GM18870 (cell line): ENCODE measurements at regions not wholly inside any gene's neighbourhood (a gene's known extent, or its start where the extent isn't known, plus 50 kb on each side); places are given as distances from the start of the nearest gene placed in this dataset.
"Not testable (repeated sequence)": the region's sequence is repeated elsewhere in the genome, so short reads cannot be mapped to it uniquely, and the experiment has no call there.

ENCODE experiments used
- ATAC-seq: cut with Tn5 transposase; IDR thresholded peaks from one replicate; pipeline ENCODE4 v1.9.1; 2021; ENCODE audit warnings: moderate library complexity; ENCODE audit not compliant: unreplicated experiment

DNA sequence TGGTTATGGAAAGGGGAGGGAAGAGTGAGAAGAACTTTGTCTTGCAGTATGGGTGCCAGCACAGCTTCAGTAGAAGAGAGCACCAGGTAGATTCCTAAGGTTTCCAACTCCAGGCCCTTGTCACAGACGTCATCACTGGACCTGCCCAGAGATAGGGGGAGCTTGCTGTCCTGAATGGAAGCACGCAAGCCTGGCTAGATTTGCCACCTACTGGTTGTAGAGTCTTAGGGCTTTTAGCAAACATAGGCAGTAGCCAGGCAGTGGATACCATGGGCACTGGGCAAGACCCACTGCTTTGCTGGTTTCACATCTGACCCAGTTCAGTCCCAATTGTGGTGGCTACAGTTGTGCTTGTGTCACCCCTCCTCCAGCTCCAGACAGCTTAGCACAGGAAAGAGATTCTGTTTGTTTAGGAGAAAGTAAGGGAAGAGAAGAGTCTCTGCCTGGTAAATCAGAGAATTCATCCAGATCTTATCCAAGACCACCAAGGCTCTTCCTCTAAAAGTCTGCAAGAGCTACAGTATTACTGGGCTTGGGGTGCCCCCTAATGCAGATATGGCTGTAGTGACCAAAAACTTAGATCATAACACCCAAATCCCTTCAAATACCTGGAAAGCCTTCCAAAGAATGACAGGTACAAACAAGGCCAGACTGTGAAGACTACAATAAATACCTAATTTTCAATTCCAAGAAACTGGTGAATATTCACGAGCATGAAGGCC is 158.9 kb downstream of the HINT1 start:
- ATAC-seq = no peak

GRCh38 chr5:131001507-131001906 is 163.5 kb downstream of the HINT1 start:
- ATAC-seq = no peak

DNA sequence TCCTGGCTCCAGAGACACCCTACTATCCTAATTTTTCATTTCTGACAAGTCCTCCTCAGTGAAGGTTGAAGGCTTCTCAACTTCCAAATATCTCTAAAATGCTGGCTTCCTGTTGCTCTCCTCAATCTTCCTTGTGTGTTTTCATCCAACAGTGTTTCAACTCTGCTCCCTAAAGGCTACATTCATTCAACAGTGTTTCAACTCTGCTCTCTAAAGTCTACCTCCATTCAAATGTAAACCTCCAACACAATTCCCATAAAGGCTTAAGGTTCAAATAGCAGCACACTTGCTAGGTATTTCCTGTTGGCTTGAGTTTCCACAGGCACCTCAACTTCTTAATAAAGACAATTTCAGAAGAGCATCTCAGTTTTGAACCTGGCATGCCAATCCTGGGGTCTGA is 164.8 kb downstream of the HINT1 start:
- no peak for ATAC-seq

DNA sequence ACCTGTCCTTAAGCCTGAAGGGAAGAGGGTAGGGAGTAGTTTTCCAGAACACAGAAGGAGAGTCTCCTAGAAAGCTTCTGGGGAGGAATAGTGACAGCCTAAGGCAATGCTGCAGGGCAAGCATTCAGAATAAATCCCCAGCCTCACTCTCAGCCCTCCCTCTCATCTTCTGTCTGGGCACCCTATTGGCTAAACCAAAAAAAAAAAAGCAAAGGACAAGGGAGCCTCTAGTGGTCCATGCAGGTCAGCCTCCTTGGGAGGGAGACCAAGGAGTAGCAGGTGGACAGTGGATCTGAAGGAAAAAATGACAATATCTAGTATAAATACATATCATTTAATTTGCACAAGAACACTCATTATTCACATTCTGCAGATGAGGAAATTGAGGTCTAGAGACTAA is 168.3 kb downstream of the HINT1 start:
- ATAC-seq = not testable (repeated sequence)

DNA sequence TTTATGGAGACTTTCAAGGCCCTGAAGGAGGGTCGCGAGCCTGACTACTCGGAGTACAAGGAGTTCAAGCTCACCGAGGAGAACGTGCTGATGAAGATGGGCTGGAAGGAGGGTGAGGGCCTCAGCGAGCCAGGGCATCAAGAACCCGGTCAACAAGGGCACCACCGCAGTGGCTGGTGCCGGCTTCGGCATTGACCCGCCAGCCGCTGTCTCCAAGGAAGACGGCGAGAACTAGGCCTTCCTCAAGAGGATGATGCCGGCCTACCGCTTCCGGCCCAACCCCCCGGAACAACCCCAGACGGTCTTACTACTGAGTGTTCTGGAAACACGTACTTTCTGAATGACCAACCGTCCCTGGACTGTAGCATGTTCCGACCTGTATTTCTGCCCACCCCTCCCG is 169.2 kb downstream of the HINT1 start:
- ATAC-seq = no peak

GRCh38 chr5:130995254-130995515 is 169.9 kb downstream of the HINT1 start:
- no peak for ATAC-seq

DNA sequence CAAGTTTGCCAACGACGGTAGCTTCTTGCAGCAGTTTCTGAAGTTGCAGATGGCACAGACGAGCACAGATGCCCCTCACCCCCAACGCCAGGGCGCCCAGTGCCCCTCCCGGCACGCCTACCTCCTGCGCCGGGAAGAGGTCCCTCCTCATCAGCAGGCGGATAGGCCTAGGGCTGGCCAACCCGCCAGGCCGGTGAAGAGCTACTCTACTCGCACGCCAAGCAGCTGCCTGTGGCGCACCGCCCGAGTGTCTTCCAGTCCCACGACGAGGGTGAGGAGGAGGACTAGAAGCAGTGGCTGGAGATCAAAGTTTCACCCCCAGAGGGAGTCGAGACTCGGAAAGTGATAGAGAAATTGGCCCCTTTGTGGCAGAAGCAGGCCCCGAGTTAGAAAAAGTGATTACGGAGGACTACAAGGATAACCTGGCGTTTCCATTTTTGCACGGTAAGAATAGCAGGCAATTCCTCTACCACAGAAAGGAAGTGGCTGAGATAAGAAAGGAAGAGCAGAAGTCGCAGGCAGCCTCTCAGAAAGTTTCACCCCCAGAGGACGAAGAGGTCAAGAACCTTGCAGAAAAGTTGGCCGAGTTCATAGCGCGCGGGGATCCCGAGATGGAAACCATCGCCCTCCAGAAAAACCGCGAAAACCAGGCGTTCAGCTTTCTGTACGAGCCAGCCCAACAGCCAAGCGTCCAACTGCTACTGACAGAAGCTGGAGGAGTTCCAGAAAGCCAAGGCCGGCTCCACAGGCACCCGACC is 170.4 kb downstream of the HINT1 start:
- no peak for ATAC-seq

GRCh38 chr5:130992621-130993020 is 172.4 kb downstream of the HINT1 start:
- no peak for ATAC-seq

DNA sequence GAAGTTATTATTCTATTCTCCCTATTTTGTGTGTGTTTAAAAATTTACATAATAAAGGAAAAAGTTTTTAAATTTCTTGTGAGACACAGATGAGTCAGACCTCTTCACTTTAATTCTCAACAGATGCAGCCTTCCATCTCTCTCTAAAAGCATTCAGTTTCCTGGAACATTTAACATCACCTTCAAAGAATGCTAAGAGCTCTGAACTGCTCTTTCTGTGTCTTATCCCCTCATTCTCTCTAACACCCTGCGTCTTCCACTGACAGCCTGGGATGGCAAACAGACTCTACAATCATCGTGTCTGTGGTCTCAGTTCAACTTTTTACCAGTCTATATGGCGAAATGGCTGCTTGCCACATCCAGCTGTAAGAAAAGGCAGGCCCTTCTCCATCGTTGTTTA is 173.0 kb downstream of the HINT1 start:
- ATAC-seq = no peak

DNA sequence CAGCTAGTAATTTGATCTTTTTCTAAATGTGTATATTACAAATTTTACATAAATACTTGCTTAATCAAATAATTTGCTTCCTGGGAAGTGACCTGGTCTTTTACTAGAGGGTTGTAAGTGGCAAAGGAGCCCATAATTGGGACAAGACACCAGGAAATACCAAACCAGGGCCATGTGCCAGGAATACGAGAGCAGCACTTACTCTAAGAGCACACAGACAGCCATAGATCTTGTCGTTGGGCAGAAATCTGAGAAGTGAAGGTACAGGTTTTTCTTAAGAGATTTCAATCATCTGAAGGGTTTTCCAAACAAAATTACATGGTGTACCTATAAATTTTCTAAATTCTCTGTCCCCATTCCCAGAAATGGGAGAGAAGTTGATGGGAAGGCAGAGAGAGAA is 179.3 kb downstream of the HINT1 start:
- no peak for ATAC-seq

GRCh38 chr5:130981663-130982062 is 183.4 kb downstream of the HINT1 start:
- ATAC-seq = no peak

GRCh38 chr5:130978475-130978874 is 186.6 kb downstream of the HINT1 start:
- no peak for ATAC-seq

DNA sequence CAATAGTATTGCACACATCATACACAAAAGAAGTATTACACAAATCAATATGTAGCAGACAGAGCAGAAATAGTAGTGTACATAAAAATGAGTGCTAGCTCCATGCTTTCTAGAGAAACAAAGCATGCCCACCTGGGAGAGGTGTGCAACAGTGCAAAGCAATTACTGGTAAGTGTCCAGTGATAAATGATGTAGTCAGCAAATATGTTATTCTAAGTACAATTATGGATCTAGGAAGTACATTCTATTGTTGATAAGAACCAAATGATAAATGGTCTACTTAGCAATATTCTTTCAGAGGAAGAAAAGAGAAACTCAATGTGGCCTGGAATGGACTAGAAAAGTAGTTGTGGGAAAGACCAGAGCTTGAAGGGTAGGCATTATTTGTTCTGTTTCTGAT is 188.6 kb downstream of the HINT1 start:
- ATAC-seq = no peak

DNA sequence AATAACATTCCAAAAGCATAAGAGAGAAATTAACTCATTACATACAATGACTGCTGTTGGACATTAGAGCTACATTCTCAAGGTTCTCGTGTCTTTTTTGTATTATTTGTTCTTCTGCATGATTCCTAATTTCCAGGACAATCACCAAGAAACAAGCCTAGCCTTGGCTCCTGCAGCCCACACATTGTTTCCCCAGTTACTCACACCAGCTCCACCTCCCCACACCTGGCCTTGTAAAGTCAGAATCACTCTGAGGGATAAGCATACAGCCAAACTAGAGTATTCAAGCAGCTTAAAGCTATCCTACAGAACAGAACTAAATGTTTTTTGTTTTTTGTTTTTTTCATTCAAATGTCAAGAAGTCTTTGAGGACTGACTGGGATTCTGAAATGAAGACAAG is 189.2 kb downstream of the HINT1 start:
- ATAC-seq = no peak

- ATAC-seq = no peak
Measured at GRCh38 chr5:130975299-130975698, 189.8 kb downstream of the HINT1 start.

GRCh38 chr5:130974021-130974683 is 190.9 kb downstream of the HINT1 start:
- ATAC-seq = no peak

GRCh38 chr5:130966990-130967525 is 198.0 kb downstream of the HINT1 start:
- no peak for ATAC-seq

GRCh38 chr5:130965920-130966319 is 199.1 kb downstream of the HINT1 start:
- no peak for ATAC-seq

GRCh38 chr5:130965360-130965759 is 199.7 kb downstream of the HINT1 start:
- ATAC-seq = no peak

- ATAC-seq = no peak
Measured at GRCh38 chr5:130964231-130965202, 200.5 kb downstream of the HINT1 start.

DNA sequence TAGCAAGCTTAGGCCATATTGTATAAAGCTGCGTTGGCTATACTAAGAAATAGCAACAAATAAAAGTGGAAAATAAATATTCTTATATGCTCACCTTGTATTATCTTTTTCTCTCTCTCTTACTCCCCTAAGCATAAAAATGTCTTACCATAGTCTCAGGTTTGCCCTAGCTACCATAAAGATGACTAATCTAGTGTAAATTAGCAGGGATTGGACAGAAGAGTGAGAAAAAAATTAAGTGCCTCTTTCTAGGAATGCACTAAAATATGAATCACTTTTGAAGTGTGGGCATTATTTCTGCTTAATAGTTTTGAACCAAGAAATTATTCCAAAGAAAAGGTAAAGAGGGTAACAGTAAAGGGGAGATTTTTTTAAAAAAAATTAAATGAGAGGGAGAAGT is 201.3 kb downstream of the HINT1 start:
- no peak for ATAC-seq
